ENCODE measurements at regions not wholly inside any gene's neighbourhood (a gene's known extent, or its start where the extent isn't known, plus 50 kb on each side); places are given as distances from the start of the nearest gene placed in this dataset.

DNA sequence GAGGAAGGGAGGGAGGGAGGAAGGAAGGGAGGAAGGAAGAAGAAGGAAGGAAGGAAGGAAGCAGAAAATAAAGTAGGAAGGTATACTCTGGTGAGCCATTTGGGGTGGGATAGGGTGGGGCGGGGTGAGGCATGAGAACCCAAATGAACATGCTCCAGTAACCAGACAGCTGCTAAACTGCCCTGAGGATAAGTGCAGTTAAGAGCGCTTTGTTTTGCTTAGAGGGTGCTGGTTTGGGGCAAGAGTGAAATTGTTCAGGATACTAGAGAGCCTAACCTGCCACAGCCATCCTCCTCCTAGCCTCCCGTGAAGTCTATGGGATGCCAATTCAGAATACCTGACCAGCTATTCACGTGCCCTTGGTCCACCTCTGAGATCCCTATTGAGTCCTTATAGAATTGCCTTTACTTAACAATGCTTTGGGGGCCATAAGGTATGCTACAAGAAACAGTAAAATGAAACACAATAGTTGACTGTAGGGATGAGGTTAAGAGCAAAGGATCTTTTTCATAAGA lies 59.0 kb upstream of the ATF3 start:
- DNase-seq = no peak
- WGBS, 2 donors = 70 to 75% methylated on average over 3 to 4 of the region's 4 CpGs
- H3K9me3 ChIP-seq = no peaks in the 10 kb centered on the region
- TF ChIP-seq POLR2A (IDR thresholded peaks at IDR 0.05) = no peak
- TF ChIP-seq CTCF (IDR thresholded peaks at IDR 0.05) = no peak
- intact Hi-C loops (cut with DNase I) = no loop called here
- no peaks in the 10 kb centered on the region for H3K36me3 ChIP-seq (replicated peaks in 1 of 2; ENCODE audit: insufficient read depth in 1 of 2, low read depth in 2 of 2)
- ATAC-seq = no peak
- H3K4me1 ChIP-seq = no peaks in the 10 kb centered on the region
- peaks cover 0 to 3% of the 10 kb centered on the region in 2 donors for H3K27me3 ChIP-seq
- H3K4me3 ChIP-seq = no peak overlapping the region
- H3K27ac ChIP-seq = no peak overlapping the region

DNA sequence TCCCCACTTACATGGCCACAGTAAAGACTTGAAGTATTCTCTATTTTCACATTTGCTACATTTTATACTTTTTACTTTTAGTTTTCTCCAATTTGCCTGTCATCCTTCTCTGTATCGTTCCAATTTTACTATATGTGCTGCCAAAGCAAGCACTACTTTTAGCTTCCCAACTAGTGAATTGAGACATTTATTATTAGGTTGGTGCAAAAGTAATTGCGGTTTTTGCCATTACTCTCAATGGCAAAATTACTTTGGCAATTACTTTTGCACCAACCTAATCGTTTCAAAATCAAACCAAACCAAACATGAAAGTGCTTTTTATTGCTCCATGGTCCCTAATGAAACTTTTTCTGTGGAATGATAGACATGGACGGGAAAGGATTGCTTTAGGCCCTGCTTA lies 56.6 kb upstream of the ATF3 start:
- H3K36me3 ChIP-seq (replicated peaks in 1 of 2; ENCODE audit: insufficient read depth in 1 of 2, low read depth in 2 of 2) = no peaks in the 10 kb centered on the region
- no peaks in the 10 kb centered on the region for H3K27me3 ChIP-seq
- no peaks in the 10 kb centered on the region for H3K9me3 ChIP-seq
- TF ChIP-seq CTCF (IDR thresholded peaks at IDR 0.05) (no peak), POLR2A (IDR thresholded peaks at IDR 0.05) (no peak)
- no peaks in the 10 kb centered on the region for H3K4me1 ChIP-seq
- intact Hi-C loops (cut with DNase I) = no loop called here
- no peak overlapping the region for H3K4me3 ChIP-seq
- 64 to 71% methylated on average over 4 of the region's 4 CpGs for WGBS, 2 donors
- H3K27ac ChIP-seq = no peak overlapping the region
- ATAC-seq (no peak), DNase-seq (no peak)

GRCh38 chr1:212553676-212554075 lies 54.9 kb upstream of the ATF3 start:
- no peak overlapping the region for H3K27ac ChIP-seq
- 83 to 89% methylated on average over 4 of the region's 4 CpGs for WGBS, 2 donors
- peaks cover 9% of the 10 kb centered on the region for H3K4me1 ChIP-seq
- intact Hi-C loops (cut with DNase I) = no loop called here
- no peaks in the 10 kb centered on the region for H3K9me3 ChIP-seq
- no peaks in the 10 kb centered on the region for H3K27me3 ChIP-seq
- ATAC-seq (no peak), DNase-seq (no peak)
- no peak overlapping the region for H3K4me3 ChIP-seq
- no peak for TF ChIP-seq POLR2A (IDR thresholded peaks at IDR 0.05)
- TF ChIP-seq CTCF (IDR thresholded peaks at IDR 0.05) = no peak
- H3K36me3 ChIP-seq (replicated peaks in 1 of 2; ENCODE audit: insufficient read depth in 1 of 2, low read depth in 2 of 2) = no peaks in the 10 kb centered on the region

DNA sequence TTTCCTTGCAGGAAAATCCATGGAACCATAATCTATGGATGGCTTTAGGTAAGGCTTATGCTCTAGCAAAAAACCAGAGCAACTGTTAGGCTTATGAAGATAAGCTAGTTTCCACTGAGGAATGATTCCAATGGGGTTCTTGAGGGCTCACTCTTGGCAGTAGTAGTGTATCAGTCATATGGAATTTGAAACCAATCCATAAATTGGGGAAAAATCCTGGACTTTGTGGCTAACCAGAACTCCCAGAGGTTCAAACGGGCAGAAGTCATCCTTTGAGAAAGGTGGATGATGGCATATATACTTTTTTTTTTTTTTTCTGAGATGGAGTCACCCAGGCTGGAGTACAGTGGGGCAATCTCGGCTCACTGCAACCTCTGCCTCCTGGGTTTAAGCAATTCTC lies 54.2 kb upstream of the ATF3 start:
- Histone ChIP-seq H3K9me3 (no peaks in the 10 kb centered on the region), H3K27me3 (no peaks in the 10 kb centered on the region), H3K4me3 (no peak overlapping the region), H3K4me1 (peaks cover 15% of the 10 kb centered on the region), H3K36me3 (replicated peaks in 1 of 2; ENCODE audit: insufficient read depth in 1 of 2, low read depth in 2 of 2) (no peaks in the 10 kb centered on the region), H3K27ac (no peak overlapping the region)
- no peak for TF ChIP-seq POLR2A (IDR thresholded peaks at IDR 0.05)
- TF ChIP-seq CTCF (IDR thresholded peaks at IDR 0.05) = no peak
- intact Hi-C loops (cut with DNase I) = no loop called here
- ATAC-seq (no peak), DNase-seq (no peak)
- 81 to 84% methylated on average over 2 of the region's 2 CpGs for WGBS, 2 donors

DNA sequence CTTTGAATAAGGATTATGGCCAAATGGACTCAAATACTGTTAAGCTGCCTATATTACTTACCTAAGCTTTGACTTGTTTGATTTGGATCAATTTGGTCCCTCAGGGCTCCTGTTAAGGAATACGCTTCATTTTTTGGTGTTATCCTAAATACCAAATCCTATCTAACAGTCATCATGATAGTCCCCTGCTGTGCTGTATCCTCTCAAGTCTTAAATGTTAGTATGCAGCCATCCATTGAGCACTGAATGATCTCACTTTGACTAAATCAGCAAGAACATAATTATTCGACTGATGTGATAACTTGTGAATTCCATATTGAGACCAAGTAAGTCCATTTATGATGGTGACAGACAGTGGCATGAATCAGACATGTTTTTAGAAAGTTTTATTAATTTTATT lies 53.1 kb upstream of the ATF3 start:
- intact Hi-C loops (cut with DNase I) = no loop called here
- Histone ChIP-seq H3K27me3 (no peaks in the 10 kb centered on the region), H3K27ac (no peak overlapping the region), H3K4me1 (peaks cover 16% of the 10 kb centered on the region), H3K4me3 (no peak overlapping the region), H3K9me3 (no peaks in the 10 kb centered on the region), H3K36me3 (replicated peaks in 1 of 2; ENCODE audit: insufficient read depth in 1 of 2, low read depth in 2 of 2) (no peaks in the 10 kb centered on the region)
- WGBS, 2 donors = 78 to 88% methylated on average over 2 of the region's 2 CpGs
- DNase-seq (no peak), ATAC-seq (no peak)
- TF ChIP-seq POLR2A (IDR thresholded peaks at IDR 0.05) = no peak
- TF ChIP-seq CTCF (IDR thresholded peaks at IDR 0.05) = no peak
